Panc1 (cell line): ENCODE measurements at regions not wholly inside any gene's neighbourhood (a gene's known extent, or its start where the extent isn't known, plus 50 kb on each side); places are given as distances from the start of the nearest gene placed in this dataset.

Experiments
- CTCF ChIP-seq: fragments of 450-650 bp; IDR thresholded peaks from 2 replicates; pipeline ENCODE4 v1.5.1; 2017; ENCODE audit warnings: mild to moderate bottlenecking
- REST ChIP-seq, 2 experiments: IDR thresholded peaks; 2 replicates each; pipeline ENCODE4 v1.6.1; 2011 to 2012; ENCODE audit warnings: low read depth in 2 of 2, control low read depth in 1 of 2, low read length in 1 of 2, mild to moderate bottlenecking in 1 of 2, moderate library complexity in 1 of 2; ENCODE audit not compliant: insufficient read depth in 1 of 2

- TF ChIP-seq REST (IDR thresholded peaks at IDR 0.05; ENCODE audit: insufficient read depth in 1 of 2, low read depth in 2 of 2, low read length in 1 of 2) = no peak
- no peak for TF ChIP-seq CTCF
Measured at GRCh38 chr6:156161471-156161870, 615.7 kb upstream of the ARID1B start.
